GM21447 (cell line): ENCODE measurements at regions not wholly inside any gene's neighbourhood (a gene's known extent, or its start where the extent isn't known, plus 50 kb on each side); places are given as distances from the start of the nearest gene placed in this dataset.
"Not testable (repeated sequence)": the region's sequence is repeated elsewhere in the genome, so short reads cannot be mapped to it uniquely, and the experiment has no call there.

Source experiments
- ATAC-seq: cut with Tn5 transposase; IDR thresholded peaks from one replicate; pipeline ENCODE4 v1.9.1; 2021; ENCODE audit not compliant: unreplicated experiment

GRCh38 chr13:22945321-22946226, 235.2 kb upstream of the SGCG start:
- no peak for ATAC-seq

DNA sequence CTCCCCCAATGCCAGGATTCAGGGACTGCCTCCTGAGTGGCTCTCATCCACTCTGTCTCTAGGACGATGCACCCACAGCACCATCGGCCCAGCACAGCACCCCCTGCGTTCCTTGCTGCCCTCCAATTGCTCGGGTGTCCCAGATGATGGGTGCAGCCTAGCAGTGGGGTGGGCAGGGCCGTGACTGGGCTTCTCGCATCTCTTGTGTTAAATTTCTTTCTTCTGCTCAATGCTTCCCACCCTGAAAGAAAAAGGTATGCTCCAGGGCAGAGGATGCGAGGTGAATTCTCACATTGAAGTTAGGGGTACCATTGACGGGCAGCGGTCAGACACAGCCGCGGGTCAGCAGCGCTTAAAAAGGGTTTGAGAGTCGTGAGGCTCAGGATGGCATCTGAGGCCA, 232.4 kb upstream of the SGCG start:
- no peak for ATAC-seq

- ATAC-seq, result not testable (repeated sequence)
Measured at GRCh38 chr13:22952018-22952417, 228.8 kb upstream of the SGCG start.

- ATAC-seq, result not testable (repeated sequence)
Measured at GRCh38 chr13:22955147-22955546, 225.6 kb upstream of the SGCG start.

GRCh38 chr13:22956456-22957115, 224.2 kb upstream of the SGCG start:
- not testable (repeated sequence) for ATAC-seq

- ATAC-seq, result not testable (repeated sequence)
Measured at GRCh38 chr13:22959859-22960258, 220.9 kb upstream of the SGCG start.

DNA sequence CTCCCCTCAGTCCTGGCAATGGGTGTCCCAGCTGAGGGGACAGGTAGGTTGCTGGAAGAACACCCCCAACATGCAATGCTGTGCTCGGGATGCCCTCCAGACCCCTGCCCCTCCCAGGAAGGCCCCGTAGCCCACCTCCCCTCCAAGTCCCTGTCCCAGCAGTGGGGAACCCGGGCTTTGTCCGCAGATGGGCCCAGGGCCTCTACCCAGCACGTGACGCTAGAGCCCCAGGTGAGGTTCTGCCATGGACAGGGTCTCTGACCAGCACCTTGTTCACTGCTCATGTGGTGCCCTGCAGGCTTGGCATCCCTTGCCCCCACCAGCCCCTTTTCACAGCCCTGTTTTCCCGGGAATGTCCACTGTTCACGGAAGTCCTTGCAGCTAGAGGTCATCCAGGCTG, 220.0 kb upstream of the SGCG start:
- ATAC-seq, result no peak

GRCh38 chr13:22961342-22961741, 219.4 kb upstream of the SGCG start:
- ATAC-seq, result not testable (repeated sequence)

- ATAC-seq, result no peak
Measured at GRCh38 chr13:22961835-22962537, 218.8 kb upstream of the SGCG start.

DNA sequence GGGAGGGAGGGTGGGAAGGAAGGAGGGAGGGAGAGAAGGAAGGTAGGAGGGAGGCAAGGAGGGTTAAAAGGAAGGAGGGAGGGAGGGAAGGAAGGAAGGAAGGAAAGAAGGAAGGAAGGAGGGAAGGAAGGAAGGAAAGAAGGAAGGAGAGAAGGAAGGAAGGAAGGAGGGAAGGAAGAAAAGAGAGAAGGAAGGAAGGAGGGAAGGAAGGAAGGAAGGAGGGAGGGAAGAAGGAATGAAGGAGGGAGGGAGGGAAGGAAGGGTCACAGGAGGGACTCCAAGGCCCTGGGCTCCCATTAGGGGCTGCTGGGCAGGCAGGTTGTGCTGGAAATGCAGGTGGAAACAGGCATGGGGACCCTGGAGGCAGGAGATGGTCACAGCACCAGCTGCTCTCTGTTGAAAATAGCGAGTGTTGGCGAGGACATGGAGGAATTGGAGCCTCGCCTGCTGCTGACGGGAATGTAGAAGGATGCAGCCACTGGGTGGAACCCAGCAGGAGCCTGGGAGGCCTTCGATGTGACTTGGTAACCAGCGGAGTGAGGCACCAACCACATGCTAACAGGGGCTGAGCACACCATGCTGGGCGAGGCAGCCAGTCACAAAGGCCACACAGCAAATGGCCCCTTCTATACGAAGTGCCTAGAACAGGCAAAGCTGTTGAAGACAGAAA, 217.3 kb upstream of the SGCG start:
- not testable (repeated sequence) for ATAC-seq

DNA sequence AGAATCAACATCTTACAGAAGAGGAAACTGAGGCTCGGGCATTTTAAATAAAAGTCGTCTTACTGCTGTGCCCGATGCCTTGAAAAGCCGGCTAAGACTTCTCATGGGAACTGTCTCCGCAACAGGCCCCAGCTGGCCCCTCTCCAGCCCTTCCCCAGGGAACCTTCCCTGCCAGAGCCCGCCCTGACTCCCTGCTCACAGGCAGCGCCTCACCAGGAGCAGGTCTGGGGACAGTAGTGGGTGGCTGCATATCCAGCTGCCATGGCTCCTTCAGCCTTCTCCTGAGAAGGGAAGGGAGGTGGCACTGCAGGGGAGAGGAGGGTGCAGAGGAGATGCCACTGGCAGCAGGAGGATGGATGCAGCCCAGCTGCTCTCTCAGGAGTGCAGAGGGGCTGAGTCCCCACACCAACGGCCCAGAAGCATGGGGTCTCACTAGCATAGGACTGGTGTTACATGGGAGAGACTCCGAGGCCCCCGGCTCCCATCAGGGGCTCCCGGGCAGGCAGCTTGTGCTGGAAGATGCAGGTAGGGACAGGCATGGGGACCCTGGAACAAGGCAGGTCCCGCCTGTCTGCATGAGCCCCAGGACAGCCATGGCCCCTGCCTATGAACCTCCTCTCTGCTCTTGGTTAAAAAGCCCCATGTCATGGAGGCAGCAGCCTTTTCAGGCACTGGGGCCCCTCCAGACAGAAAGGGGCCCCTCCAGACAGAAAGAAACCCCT, 216.4 kb upstream of the SGCG start:
- ATAC-seq, result no peak

- not testable (repeated sequence) for ATAC-seq
Measured at GRCh38 chr13:22965011-22965857, 215.5 kb upstream of the SGCG start.

- ATAC-seq, result not testable (repeated sequence)
Measured at GRCh38 chr13:22965858-22966239, 214.9 kb upstream of the SGCG start.

DNA sequence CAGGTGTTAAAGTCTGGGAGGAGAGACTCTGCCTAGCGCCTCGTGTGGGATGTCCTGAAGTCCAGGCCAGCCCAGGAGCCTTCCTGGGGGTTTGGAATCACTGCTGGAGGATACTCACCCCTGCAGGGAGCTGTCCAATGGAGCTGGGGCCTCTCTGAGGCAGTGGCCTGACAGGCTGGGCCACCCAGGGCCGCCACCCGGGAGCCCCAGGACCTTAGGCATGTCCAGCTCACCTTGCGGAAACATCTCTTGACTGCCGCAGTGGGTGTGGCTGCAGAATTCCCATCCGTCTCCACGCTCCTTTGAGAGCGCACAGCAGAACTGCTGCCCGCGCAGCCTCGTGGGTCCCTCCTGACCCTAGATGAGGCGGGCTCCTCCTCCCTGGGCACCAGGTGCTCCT, 214.0 kb upstream of the SGCG start:
- not testable (repeated sequence) for ATAC-seq

DNA sequence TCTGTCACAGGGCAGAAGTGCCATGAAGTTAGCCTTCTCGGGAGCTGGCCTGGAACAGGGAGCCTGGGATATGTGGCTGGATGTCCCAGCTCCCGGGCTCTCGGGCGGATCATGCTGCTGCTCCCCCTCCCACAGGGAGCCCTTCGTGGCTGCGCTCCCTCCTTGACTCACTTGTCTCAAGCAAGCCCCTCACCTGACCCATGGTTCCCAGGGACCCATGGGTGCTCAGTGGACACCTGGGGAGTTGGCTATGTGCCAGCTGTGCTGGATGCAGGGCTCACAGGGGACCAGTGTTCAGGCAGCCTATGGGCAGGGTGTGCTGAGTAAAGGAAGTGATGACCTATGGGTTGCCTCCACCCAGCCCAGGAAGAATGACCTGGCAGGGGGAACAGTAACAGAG, 213.1 kb upstream of the SGCG start:
- no peak for ATAC-seq

DNA sequence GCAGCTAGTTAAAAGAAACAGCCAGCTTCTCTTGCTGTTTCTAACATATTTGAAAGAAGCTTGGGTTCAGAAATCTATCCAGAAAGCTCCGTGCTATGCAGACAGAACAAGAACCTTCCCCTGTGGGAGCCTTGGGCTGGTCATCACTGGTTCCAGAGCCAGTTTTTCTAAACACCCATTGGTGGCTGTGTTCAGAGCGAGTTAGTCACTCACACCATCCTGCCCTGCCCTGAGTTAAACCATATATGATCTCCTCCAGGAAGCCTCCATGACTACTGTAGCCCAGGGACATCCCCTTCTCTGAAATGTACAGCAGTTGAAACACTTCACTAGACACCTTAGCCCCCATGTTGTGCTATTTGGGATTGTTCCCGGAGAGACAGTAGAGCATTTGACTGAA, 200.8 kb upstream of the SGCG start:
- no peak for ATAC-seq

DNA sequence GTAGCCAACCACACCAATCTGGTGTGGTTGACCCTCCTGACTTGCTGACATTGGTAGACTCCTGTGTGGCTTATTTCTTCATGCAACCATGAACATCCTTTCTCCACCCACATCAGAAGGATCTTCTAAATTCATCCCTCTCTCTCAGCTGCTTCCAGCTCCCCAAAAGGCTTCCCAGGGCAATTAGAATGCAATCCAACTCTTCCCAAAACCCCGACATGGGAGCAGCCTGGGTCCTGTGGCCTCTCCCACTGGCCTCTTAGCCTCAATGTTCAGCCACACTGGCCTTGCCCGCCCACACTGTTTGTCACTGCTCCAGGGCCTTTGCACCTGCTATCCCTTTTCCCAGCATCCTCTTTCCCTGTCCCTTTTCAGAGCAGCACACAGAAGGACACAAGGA, 199.8 kb upstream of the SGCG start:
- ATAC-seq, result no peak

DNA sequence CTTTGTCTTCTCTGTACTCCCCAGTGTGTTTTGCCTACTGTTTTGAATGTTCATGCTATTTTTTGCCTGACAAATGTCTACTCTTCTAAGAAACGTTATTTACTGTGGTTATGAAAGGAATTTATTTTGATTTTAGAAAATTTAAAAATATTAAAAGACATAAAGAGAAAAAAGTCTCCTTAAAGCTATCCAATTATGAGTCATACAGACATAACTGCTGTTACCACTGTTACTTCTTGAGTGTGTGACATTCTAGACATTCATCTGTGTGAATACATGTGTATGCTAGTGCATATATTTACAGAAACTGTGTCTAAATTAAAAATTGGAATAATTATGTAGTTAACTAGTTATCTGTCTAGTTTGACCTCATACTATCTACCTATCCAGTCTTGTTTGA, 187.6 kb upstream of the SGCG start:
- ATAC-seq, result no peak

DNA sequence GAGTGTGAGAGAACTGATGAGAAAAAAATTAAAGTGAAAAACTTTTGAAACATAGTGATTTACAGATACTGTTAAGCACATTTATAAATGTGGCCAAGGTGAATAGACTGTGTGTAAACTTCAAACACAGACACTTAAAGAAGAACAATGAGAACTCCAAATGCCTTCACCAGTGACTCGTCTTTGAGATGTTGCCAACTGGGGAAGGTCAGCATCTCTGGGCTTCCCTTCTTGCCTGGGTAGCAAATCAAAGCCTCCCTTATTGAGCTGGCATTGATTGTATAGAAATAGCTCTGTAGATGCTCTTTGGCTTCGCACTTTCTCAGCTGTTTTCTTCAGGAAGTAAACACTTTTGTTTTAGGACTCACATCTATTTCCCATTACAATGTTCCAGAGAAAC, 177.3 kb upstream of the SGCG start:
- no peak for ATAC-seq

DNA sequence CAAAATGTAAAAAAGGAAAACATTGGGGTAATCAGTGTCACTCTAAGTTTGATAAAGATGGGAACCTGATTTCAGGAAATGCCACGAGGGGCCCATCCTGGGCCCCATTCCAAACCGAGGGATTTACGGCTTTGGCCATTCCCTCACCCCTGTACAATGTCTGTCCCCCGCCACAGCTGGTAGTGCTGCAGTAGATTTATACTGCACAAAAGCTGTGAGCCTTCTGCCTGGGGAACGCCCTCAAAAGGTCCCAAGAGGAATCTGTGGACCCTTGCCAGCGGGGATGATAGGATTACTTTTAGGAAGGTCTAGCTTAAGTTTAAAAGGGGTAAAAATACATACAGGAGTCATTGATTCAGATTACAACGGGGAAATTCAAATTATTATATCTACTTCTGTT, 173.4 kb upstream of the SGCG start:
- no peak for ATAC-seq
